Right lobe of liver (tissue), 6 donors: ENCODE measurements at regions not wholly inside any gene's neighbourhood (a gene's known extent, or its start where the extent isn't known, plus 50 kb on each side); places are given as distances from the start of the nearest gene placed in this dataset.
A peak's percentile ranks its signal among the peaks of the same experiment; 100 is the strongest.

Source experiments
- ATAC-seq, 4 donors: fragments of 200-7000 bp; cut with Tn5 transposase; one replicate each; pipeline ENCODE4 v1.9.1; 2020; ENCODE audit warnings: mild to moderate bottlenecking in 4 of 4, moderate library complexity in 4 of 4
- DNase-seq, 3 donors: peaks; one replicate each; pipeline ENCODE4 v3.0.0-alpha.2; 2020
- H3K27ac ChIP-seq, 3 donors: fragments of 200-600 bp; one replicate each; pipeline ENCODE4 v1.8.0; 2022
- H3K27me3 ChIP-seq, 2 donors: fragments of 200-600 bp; one replicate each; pipeline ENCODE4 v1.8.0; 2022
- H3K36me3 ChIP-seq, 4 donors: fragments of 200-600 bp; sonication (generic) in 1 of 4; one replicate each; pipeline versions ENCODE4 v1.5.1 to v1.8.0; 2017 to 2022; ENCODE audit warnings: control low read depth in 1 of 4
- H3K4me1 ChIP-seq, 4 donors: fragments of 200-600 bp; sonication (generic) in 1 of 4; one replicate each; pipeline versions ENCODE4 v1.5.1 to v1.8.0; 2017 to 2022; ENCODE audit warnings: control low read depth in 1 of 4
- H3K4me3 ChIP-seq, 3 donors: fragments of 200-600 bp; one replicate each; pipeline ENCODE4 v1.8.0; 2022
- H3K9me3 ChIP-seq, 4 donors: fragments of 200-600 bp; sonication (generic) in 1 of 4; one replicate each; pipeline versions ENCODE4 v1.5.1 to v1.8.0; 2017 to 2022; ENCODE audit warnings: control low read depth in 1 of 4
- POLR2A ChIP-seq: fragments of 450-650 bp; IDR thresholded peaks from one replicate; pipeline ENCODE4 v1.6.1; 2017; ENCODE audit warnings: antibody characterized with exemption, mild to moderate bottlenecking
- WGBS: methylation state at CpG from one replicate; pipeline ENCODE4 v1.1.6; 2018; ENCODE audit warnings: low coverage, low lambda C conversion rate; ENCODE audit not compliant: insufficient coverage; ENCODE audit errors: missing lambda C conversion rate; 5-methylcytosine and 5-hydroxymethylcytosine counted together
- intact Hi-C, 2 donors: fragments of 100-400 bp; cut with DNase I; formaldehyde crosslinking; loops; one replicate each; pipeline versions ENCODE4 v1.11.2 to v1.14.1; 2022
- TF ChIP-seq, protein P1 (sequence below), 4 donors: fragments of 200-600 bp in 3 of 4; fragments of 450-650 bp in 1 of 4; IDR thresholded peaks; one replicate each; pipeline versions ENCODE4 v1.5.1 to v1.8.0; 2016 to 2022; ENCODE audit warnings: antibody characterized with exemption in 4 of 4, mild to moderate bottlenecking in 2 of 4
- donor health status: DM: no; HTN: yes; CAD: no.
- donor health status: DM: no; HTN: no; CAD: no.
- donor health status: DM: no; HTN: no; CAD: no.
- donor health status: DM: no; HTN: yes; CAD: no.
- donor health status: DM: no; HTN: yes; CAD: no.

DNA sequence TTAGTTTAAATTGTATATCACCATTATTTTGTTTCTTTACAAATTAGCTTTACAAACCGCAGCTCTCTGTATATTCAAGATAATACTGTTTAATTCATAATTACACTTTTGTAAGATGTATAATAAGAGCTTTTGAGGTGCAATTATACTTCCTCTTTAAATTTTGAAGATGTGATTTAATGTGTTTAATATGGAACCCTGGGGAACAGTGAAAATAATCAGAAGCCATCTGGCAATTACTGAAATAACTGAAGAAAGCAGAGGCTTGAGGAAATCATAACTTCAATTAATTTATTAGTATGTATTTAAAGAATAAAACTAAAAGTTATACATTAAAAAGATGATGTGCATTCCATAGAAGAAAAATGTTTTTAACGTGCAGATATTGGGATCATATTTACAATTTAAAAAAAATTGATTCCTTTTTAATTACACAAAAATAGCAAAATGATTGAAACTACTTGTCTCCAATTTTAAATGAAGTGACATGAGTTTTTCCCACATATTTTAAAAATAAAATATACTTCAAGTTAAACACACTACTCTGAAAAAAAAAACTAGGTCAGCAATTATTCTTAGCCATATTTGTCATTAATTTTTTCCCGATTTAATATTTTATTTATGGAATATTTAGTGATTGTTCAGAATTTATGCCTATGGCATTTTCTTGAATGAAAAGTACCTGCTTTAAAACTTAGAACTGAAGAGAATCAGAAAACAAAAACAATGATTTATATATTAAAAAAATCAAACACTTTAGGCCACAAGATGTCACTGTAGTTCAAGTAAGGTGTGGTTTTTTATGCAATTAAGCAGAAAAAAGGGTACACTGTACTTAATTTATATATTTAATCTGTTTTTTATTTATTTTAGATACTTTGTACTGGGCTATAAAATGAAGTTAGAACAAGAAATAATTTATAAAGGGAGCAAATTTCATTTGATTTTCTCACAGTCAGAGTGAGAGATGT is 942.7 kb upstream of the NDST4 start:
- Histone ChIP-seq H3K4me1 (no peaks in the 10 kb centered on the region), H3K27me3 (no peaks in the 10 kb centered on the region), H3K36me3 (no peaks in the 10 kb centered on the region), H3K27ac (no peak overlapping the region), H3K9me3 (no peaks in the 10 kb centered on the region), H3K4me3 (no peak overlapping the region)
- no peak for ATAC-seq
- DNase-seq = no peak
- WGBS = 34% methylated on average over 3 of the region's 3 CpGs
- intact Hi-C loops = no loop called here
- TF ChIP-seq POLR2A = no peak
- TF ChIP-seq, protein P1, sequence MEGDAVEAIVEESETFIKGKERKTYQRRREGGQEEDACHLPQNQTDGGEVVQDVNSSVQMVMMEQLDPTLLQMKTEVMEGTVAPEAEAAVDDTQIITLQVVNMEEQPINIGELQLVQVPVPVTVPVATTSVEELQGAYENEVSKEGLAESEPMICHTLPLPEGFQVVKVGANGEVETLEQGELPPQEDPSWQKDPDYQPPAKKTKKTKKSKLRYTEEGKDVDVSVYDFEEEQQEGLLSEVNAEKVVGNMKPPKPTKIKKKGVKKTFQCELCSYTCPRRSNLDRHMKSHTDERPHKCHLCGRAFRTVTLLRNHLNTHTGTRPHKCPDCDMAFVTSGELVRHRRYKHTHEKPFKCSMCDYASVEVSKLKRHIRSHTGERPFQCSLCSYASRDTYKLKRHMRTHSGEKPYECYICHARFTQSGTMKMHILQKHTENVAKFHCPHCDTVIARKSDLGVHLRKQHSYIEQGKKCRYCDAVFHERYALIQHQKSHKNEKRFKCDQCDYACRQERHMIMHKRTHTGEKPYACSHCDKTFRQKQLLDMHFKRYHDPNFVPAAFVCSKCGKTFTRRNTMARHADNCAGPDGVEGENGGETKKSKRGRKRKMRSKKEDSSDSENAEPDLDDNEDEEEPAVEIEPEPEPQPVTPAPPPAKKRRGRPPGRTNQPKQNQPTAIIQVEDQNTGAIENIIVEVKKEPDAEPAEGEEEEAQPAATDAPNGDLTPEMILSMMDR (IDR thresholded peaks at IDR 0.05) = peak in 3 of 4 donors; percentile 16 to 38 (median 24)

DNA sequence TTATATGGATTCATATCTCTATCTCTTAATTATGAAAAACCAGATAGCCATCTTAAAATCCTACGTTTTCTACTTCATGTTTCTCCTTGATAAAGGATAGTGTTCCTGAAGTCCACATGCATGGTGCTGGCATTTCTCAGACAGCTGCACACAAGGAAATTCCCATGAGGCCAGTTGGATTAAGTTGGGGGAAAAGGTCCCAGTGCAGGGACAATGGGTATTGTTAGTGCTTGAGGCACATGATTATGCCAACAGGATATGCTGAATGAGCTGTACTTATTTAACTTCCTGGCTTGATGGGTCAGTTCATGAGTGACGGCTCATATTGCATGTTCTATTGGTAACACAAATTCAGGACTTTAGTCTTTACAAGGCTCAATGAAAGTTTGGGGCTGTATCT is 913.9 kb upstream of the NDST4 start:
- TF ChIP-seq, protein P1 (IDR thresholded peaks at IDR 0.05) = no peak
- TF ChIP-seq POLR2A = no peak

DNA sequence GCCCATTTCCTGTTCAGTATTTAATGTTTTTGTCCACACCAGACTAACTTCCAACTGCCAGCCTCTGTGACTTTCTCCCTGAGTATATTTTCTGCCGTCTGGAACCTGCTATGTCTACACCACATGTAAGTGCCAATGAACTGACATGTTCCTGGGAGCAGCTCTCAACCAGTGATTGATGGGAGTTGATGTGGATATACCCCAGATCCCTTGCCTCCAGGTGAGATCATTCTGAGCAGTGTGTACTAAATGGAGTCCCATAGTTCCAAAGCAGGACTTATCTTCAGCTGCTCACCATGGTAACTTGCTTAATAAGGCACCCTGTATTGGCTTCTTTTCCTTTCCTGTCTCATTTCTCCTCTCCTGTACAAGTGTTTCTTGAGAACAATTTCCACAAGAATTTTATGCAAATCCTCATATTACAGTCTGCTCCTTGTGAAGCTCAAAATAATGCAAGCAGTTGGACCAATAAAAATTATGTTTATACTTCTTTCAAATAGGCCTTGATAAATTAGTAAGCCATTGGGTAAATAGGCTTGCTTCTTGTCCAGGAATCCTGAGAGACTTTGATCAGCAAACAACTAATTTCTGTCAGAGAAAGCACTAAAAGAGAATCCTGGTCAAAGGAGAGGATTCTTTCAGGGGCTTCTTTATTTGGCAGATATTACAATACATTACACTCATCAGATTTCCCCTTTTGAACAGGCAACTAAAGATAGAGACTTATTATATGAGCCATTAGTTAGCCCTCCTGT is 911.7 kb upstream of the NDST4 start:
- no peaks in the 10 kb centered on the region for H3K27me3 ChIP-seq
- TF ChIP-seq, protein P1 (IDR thresholded peaks at IDR 0.05) = no peak
- TF ChIP-seq POLR2A = no peak
- intact Hi-C loops = no loop called here
- H3K4me3 ChIP-seq = no peak overlapping the region
- 14% methylated on average over 1 of the region's 1 CpG for whole genome bisulfite sequencing
- no peaks in the 10 kb centered on the region for H3K9me3 ChIP-seq
- H3K27ac ChIP-seq = no peak overlapping the region
- H3K4me1 ChIP-seq = peaks cover 0 to 14% (median 0%) of the 10 kb centered on the region in 4 donors
- ATAC-seq (peak; percentile 57 to 85 (median 66)), DNase-seq (no peak)
- H3K36me3 ChIP-seq = no peaks in the 10 kb centered on the region

More for the DNA sequence above, 913.9 kb upstream of the NDST4 start:
- Histone ChIP-seq H3K27me3 (no peaks in the 10 kb centered on the region), H3K36me3 (no peaks in the 10 kb centered on the region), H3K27ac (no peak overlapping the region), H3K4me1 (peaks cover 0 to 14% (median 0%) of the 10 kb centered on the region in 4 donors), H3K9me3 (no peaks in the 10 kb centered on the region), H3K4me3 (no peak overlapping the region)
- 61% methylated on average over 2 of the region's 2 CpGs for WGBS
- DNase-seq (no peak), ATAC-seq (no peak)
- intact Hi-C loops = no loop called here

DNA sequence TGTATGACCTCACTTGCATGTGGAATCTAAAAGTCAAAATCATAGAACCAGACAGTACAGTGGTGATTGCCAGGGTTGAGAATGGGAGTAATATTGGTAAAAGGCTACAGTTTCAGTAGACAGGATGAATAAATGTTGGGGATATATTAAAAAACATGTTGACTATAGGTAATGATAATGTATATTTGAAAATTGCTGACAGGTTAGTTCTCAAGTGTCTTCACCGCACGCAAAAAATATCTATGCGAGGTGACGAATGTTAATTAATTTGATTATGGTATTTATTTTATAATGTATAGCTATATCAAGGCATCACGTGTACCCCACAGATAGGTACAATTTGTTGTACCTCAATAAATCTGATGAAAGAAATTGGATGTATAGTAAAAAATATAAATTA is 909.6 kb upstream of the NDST4 start:
- 90% methylated on average over 5 of the region's 5 CpGs for WGBS
- no peak for TF ChIP-seq POLR2A
- TF ChIP-seq, protein P1 (IDR thresholded peaks at IDR 0.05) = no peak
- H3K4me3 ChIP-seq = no peak overlapping the region
- DNase-seq (no peak), ATAC-seq (no peak)
- intact Hi-C loops = no loop called here
- no peaks in the 10 kb centered on the region for H3K9me3 ChIP-seq
- H3K4me1 ChIP-seq = peaks cover 0 to 14% (median 0%) of the 10 kb centered on the region in 4 donors
- no peaks in the 10 kb centered on the region for H3K27me3 ChIP-seq
- H3K27ac ChIP-seq = no peak overlapping the region
- H3K36me3 ChIP-seq = no peaks in the 10 kb centered on the region
